ENCODE measurements at regions not wholly inside any gene's neighbourhood (a gene's known extent, or its start where the extent isn't known, plus 50 kb on each side); places are given as distances from the start of the nearest gene placed in this dataset.

DNA sequence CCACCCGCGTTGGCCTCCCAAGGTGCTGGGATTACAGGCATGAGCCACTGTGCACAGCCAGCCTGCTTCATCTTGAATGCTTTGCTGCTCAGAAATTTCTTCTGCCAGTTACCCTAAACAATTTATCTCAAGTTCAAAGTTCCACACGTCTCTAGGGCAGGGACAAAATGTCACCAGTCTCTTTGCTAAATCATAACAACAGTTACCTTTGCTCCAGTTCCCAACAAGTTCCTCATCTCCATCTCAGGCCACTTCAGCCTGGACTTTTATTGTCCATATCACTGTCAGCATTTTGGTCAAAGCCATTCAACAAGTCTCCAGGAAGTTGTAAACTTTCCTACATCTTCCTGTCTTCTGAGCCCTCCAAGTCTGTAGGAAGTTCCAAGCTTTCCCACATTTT, 159.5 kb upstream of the DYRK2 start:
- Mint-ChIP-seq H3K4me1 (peaks cover 5% of the 10 kb centered on the region), H3K36me3 (ENCODE audit: low read depth) (peaks cover 22% of the 10 kb centered on the region), H3K9me3 (peaks cover 76% of the 10 kb centered on the region), H3K4me3 (no peak overlapping the region), H3K27ac (no peak overlapping the region), H3K27me3 (ENCODE audit: low read depth, poor library complexity) (peaks cover 16% of the 10 kb centered on the region)
- DNase-seq = no peak
- TF ChIP-seq, protein P1, sequence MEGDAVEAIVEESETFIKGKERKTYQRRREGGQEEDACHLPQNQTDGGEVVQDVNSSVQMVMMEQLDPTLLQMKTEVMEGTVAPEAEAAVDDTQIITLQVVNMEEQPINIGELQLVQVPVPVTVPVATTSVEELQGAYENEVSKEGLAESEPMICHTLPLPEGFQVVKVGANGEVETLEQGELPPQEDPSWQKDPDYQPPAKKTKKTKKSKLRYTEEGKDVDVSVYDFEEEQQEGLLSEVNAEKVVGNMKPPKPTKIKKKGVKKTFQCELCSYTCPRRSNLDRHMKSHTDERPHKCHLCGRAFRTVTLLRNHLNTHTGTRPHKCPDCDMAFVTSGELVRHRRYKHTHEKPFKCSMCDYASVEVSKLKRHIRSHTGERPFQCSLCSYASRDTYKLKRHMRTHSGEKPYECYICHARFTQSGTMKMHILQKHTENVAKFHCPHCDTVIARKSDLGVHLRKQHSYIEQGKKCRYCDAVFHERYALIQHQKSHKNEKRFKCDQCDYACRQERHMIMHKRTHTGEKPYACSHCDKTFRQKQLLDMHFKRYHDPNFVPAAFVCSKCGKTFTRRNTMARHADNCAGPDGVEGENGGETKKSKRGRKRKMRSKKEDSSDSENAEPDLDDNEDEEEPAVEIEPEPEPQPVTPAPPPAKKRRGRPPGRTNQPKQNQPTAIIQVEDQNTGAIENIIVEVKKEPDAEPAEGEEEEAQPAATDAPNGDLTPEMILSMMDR (IDR thresholded peaks at IDR 0.05) = no peak

GRCh38 chr12:67496581-67496980, 152.0 kb upstream of the DYRK2 start:
- Mint-ChIP-seq H3K4me1 (no peaks in the 10 kb centered on the region), H3K27ac (no peak overlapping the region), H3K36me3 (ENCODE audit: low read depth) (no peaks in the 10 kb centered on the region), H3K27me3 (ENCODE audit: low read depth, poor library complexity) (peaks cover 10% of the 10 kb centered on the region), H3K4me3 (no peak overlapping the region), H3K9me3 (peaks cover 26% of the 10 kb centered on the region)
- TF ChIP-seq, protein P1 (IDR thresholded peaks at IDR 0.05) = no peak
- no peak for DNase-seq

- TF ChIP-seq, protein P1 (IDR thresholded peaks at IDR 0.05) = no peak
- peaks cover 4% of the 10 kb centered on the region for H3K27me3 Mint-ChIP-seq (ENCODE audit: low read depth, poor library complexity)
- no peak overlapping the region for H3K27ac Mint-ChIP-seq
- no peak overlapping the region for H3K4me3 Mint-ChIP-seq
- H3K36me3 Mint-ChIP-seq (ENCODE audit: low read depth) = no peaks in the 10 kb centered on the region
- no peaks in the 10 kb centered on the region for H3K4me1 Mint-ChIP-seq
- H3K9me3 Mint-ChIP-seq = peaks cover 2% of the 10 kb centered on the region
- no peak for DNase-seq
These were observed 149.6 kb upstream of the DYRK2 start for GRCh38 chr12:67498991-67499390.

DNA sequence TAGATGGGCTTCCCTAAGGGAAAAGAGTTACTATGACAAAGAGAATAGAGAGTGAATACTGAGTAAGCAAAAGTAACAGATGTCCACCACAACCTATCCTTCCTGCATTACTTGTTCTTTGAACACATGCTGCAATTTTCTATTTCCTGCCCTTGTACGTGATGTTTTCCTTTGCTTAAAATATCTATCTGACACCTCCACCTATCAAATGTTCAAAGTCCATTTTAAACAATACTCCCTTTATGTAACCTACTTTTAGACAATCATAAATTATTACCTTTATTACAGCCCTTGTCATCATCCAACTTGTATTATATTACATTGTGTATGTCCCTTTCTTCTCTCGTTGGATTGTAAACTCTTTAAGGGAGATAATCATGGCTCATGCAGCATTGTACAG, 147.2 kb upstream of the DYRK2 start:
- peaks cover 1% of the 10 kb centered on the region for H3K4me1 Mint-ChIP-seq

GRCh38 chr12:67504026-67504425, 144.5 kb upstream of the DYRK2 start:
- Mint-ChIP-seq H3K9me3 (no peaks in the 10 kb centered on the region), H3K27ac (no peak overlapping the region), H3K27me3 (ENCODE audit: low read depth, poor library complexity) (no peaks in the 10 kb centered on the region), H3K4me3 (no peak overlapping the region), H3K4me1 (peaks cover 5% of the 10 kb centered on the region), H3K36me3 (ENCODE audit: low read depth) (no peaks in the 10 kb centered on the region)
- TF ChIP-seq, protein P1 (IDR thresholded peaks at IDR 0.05) = no peak
- no peak for DNase-seq

More for the DNA sequence above, 147.2 kb upstream of the DYRK2 start:
- H3K36me3 Mint-ChIP-seq (ENCODE audit: low read depth) = no peaks in the 10 kb centered on the region
- TF ChIP-seq, protein P1 (IDR thresholded peaks at IDR 0.05) = no peak
- no peaks in the 10 kb centered on the region for H3K9me3 Mint-ChIP-seq
- no peak overlapping the region for H3K27ac Mint-ChIP-seq
- DNase-seq = no peak
- peaks cover 4% of the 10 kb centered on the region for H3K27me3 Mint-ChIP-seq (ENCODE audit: low read depth, poor library complexity)
- no peak overlapping the region for H3K4me3 Mint-ChIP-seq

GRCh38 chr12:67506739-67507138, 141.8 kb upstream of the DYRK2 start:
- Mint-ChIP-seq H3K27ac (no peak overlapping the region), H3K27me3 (ENCODE audit: low read depth, poor library complexity) (peaks cover 4% of the 10 kb centered on the region), H3K4me1 (peaks cover 5% of the 10 kb centered on the region), H3K9me3 (no peaks in the 10 kb centered on the region), H3K36me3 (ENCODE audit: low read depth) (no peaks in the 10 kb centered on the region), H3K4me3 (no peak overlapping the region)
- no peak for DNase-seq
- TF ChIP-seq, protein P1 (IDR thresholded peaks at IDR 0.05) = no peak

Measured in nephron progenitor cell (in vitro differentiated cells).